Epithelial cell of prostate (primary cell): ENCODE measurements at regions not wholly inside any gene's neighbourhood (a gene's known extent, or its start where the extent isn't known, plus 50 kb on each side); places are given as distances from the start of the nearest gene placed in this dataset.
"Not testable (repeated sequence)": the region's sequence is repeated elsewhere in the genome, so short reads cannot be mapped to it uniquely, and the experiment has no call there.

Experiments used
- DNase-seq: peaks from one replicate; pipeline ENCODE4 v3.0.0-alpha.2; 2011; ENCODE audit warnings: low read depth, low spot score
- H3K27ac ChIP-seq: fragments of 450-650 bp; 2 replicates; pipeline ENCODE4 v1.5.1; 2017; ENCODE audit warnings: mild to moderate bottlenecking

GRCh38 chr2:239836021-239836765 is 188.9 kb downstream of the NDUFA10 start:
- DNase-seq: no peak
- H3K27ac ChIP-seq: no peak overlapping the region

GRCh38 chr2:239835056-239835455 is 190.1 kb downstream of the NDUFA10 start:
- no peak for DNase-seq
- no peak overlapping the region for H3K27ac ChIP-seq

GRCh38 chr2:239834143-239834542 is 191.0 kb downstream of the NDUFA10 start:
- no peak for DNase-seq
- H3K27ac ChIP-seq: no peak overlapping the region

GRCh38 chr2:239833269-239834109 is 191.7 kb downstream of the NDUFA10 start:
- DNase-seq: no peak

GRCh38 chr2:239832490-239833268 is 192.5 kb downstream of the NDUFA10 start:
- H3K27ac ChIP-seq: no peak overlapping the region
- no peak for DNase-seq

More at GRCh38 chr2:239833269-239834109, 191.7 kb downstream of the NDUFA10 start:
- no peak overlapping the region for H3K27ac ChIP-seq

DNA sequence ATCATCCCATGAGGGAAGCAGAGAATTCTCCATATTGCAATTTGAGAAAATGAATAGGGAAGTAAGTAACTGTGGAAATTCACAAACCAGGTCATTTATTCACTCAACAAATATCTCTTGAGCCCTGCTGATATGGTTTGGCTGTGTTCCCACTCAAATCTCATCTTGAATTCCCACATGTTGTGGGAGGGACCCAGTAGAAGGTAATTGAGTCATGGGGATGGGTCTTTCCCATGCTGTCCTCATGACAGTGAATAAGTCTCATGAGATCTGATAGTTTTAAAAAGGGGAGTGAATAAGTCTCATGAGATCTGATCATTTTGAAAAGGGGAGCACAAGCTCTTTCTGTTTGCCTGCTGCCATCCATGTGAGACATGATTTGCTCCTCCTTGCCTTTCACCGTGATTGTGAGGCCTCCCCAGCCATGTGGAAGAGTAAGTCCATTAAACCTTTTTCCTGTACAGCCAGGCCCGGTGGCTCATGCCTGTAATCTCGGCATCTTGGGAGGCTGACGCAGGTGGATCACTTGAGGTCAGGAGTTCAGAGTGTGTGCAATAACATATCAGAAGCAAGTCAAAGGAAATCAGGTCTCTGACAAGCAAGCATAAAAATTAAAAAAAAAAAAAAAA is 193.2 kb downstream of the NDUFA10 start:
- DNase-seq: no peak
- no peak overlapping the region for H3K27ac ChIP-seq

- DNase-seq: no peak
Measured at GRCh38 chr2:239831001-239831731, 194.0 kb downstream of the NDUFA10 start.

GRCh38 chr2:239830121-239831000 is 194.8 kb downstream of the NDUFA10 start:
- no peak overlapping the region for H3K27ac ChIP-seq
- DNase-seq: no peak

More at GRCh38 chr2:239831001-239831731, 194.0 kb downstream of the NDUFA10 start:
- H3K27ac ChIP-seq: no peak overlapping the region

GRCh38 chr2:239829326-239829725 is 195.8 kb downstream of the NDUFA10 start:
- no peak overlapping the region for H3K27ac ChIP-seq

GRCh38 chr2:239828973-239829275 is 196.2 kb downstream of the NDUFA10 start:
- not testable (repeated sequence) for DNase-seq, H3K27ac ChIP-seq

More at GRCh38 chr2:239829326-239829725, 195.8 kb downstream of the NDUFA10 start:
- no peak for DNase-seq

GRCh38 chr2:239828192-239828972 is 196.8 kb downstream of the NDUFA10 start:
- no peak for DNase-seq

DNA sequence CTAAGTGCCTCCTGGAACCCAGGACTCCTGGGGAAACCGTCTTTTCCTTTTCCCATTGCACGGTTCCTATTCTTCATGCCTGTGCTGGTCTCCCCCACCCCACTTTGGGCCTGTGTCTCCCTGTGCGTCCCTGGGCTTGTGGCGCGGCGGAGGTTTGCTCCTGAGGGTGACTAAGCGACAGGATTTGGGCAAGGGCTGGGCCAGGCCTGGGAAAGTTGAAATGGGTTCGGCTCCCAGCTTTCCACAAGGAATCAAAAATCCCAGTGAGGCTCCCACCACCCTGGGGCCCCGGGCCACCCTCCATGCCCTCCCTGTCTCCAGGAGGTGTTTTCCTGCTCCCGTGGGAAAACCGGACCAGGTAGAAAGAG is 197.6 kb downstream of the NDUFA10 start:
- no peak for DNase-seq
- H3K27ac ChIP-seq: no peak overlapping the region

More at GRCh38 chr2:239828192-239828972, 196.8 kb downstream of the NDUFA10 start:
- H3K27ac ChIP-seq: no peak overlapping the region

- no peak overlapping the region for H3K27ac ChIP-seq
- no peak for DNase-seq
Measured at GRCh38 chr2:239826786-239827522, 198.2 kb downstream of the NDUFA10 start.

GRCh38 chr2:239826376-239826775 is 198.8 kb downstream of the NDUFA10 start:
- no peak overlapping the region for H3K27ac ChIP-seq
- no peak for DNase-seq

DNA sequence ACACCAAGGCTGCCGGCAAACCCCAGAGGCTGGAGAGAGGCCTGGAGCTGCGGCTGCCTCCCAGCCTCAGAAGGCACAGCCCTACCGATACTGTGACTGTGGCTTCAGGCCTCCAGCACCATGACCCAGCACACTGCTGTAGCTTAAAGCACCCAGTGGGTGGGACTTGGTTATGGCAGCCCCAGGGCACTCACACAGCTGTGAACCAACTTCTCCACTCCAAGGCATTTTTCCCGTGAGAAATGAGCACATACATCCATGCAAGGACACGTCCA is 199.5 kb downstream of the NDUFA10 start:
- no peak for DNase-seq
- H3K27ac ChIP-seq: no peak overlapping the region

GRCh38 chr2:239824866-239825704 is 200.1 kb downstream of the NDUFA10 start:
- DNase-seq: no peak

More at GRCh38 chr2:239824866-239825704, 200.1 kb downstream of the NDUFA10 start:
- no peak overlapping the region for H3K27ac ChIP-seq
